ENCODE measurements at regions not wholly inside any gene's neighbourhood (a gene's known extent, or its start where the extent isn't known, plus 50 kb on each side); places are given as distances from the start of the nearest gene placed in this dataset.

DNA sequence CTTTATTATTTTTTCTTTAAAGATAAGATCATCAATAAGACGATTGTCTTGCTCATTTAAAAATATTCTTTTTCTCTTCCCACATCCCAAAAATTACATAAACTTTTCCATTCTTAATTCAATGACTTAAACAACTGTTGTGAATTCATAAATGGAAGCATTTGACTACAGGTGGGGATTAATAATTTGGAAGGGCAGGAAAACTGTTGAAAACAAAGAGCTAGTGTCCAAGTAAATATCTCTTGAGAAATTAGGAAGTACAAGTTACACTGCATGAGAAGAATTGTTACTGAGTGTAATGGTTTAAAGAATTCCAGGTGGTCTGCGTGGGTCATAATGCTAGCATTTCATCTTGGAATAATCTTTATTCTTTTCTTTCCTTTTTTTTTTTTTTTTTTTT is 634.8 kb upstream of the ZEB2 start:
- no peak for DNase-seq (ENCODE audit: low read depth in 4 of 4, low spot score in 2 of 4)

DNA sequence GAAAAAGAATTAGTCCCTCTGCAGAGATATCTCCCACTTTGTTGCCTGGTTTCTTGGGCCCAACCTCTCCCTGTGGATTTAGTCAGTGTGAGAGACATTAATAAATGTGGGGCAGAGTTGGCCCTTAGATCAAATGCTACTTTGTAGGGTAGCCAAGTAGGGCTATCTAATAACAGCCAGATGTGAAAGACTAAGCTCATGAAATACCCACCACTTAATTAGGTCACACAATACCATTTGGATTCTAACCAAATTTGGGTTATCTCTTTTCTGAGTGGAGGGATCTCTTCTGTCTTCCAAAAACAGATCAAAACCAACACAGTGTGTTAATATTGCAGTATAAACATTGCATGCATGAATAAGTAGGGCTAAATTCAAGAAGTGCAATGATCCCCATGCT is 626.8 kb upstream of the ZEB2 start:
- no peak for DNase-seq (ENCODE audit: low read depth in 4 of 4, low spot score in 2 of 4)

DNA sequence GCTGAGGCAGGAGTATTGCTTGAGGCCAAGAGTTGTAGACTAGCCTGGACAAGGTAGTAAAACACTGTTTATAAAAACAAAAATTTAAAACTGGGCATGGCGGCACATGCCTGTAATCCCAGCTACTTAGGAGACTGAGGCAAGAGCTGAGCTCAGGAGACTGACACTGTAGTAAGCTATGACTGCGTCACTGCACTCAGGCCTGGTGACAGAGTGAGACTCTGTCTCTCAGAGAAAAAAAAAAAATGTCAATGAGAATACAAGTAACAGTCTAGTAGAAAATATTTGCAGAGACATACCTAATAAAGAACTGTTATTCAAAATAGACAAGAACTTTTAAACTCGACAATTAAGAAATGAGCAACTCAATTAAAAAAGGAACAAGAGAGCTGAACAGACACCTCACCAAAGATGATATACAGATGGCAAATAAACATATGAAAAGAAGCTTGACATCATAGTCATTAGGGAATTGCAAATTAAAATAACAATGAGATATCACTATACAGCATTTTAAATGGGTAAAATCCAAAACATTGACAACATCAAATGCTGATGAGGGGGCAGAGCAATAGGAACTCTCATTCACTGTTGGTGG is 624.3 kb upstream of the ZEB2 start:
- DNase-seq (ENCODE audit: low read depth in 4 of 4, low spot score in 2 of 4), result no peak

DNA sequence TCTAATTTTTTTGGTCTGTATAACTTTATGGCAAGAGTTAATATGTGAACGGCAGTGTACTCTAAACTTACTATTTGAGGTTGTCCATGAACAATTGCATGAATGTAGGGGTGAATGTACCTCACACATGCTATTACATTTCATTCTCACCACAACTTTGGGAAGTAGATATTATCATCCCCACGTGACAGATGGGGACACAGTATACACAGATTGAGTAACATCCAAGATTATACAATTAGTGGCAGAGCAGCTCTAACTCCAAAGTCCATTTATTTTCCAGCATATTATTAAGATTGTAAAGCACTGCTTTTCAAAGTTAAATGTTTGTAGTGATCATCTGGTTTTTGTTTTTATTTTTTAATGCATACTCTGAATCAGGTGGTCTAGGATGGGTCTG is 622.1 kb upstream of the ZEB2 start:
- no peak for DNase-seq (ENCODE audit: low read depth in 4 of 4, low spot score in 2 of 4)

DNA sequence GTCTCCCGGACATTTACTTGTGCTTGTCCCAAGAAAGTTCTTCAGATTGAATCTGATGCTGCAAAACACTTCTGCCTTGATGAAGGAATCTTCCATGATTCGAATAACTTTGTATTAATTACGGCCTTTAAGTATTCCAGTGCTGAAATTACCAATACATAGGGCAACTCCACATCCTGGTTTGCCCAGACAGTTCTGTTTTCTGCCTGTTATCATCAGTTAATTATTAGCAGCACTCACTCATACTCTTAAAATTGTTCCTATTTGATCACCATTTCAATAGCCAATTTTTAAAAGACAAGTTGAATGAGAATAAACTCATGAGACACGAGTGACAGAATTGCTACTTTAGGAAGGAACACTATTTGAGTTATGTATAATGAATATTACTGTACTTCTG is 620.7 kb upstream of the ZEB2 start:
- no peak for DNase-seq (ENCODE audit: low read depth in 4 of 4, low spot score in 2 of 4)

DNA sequence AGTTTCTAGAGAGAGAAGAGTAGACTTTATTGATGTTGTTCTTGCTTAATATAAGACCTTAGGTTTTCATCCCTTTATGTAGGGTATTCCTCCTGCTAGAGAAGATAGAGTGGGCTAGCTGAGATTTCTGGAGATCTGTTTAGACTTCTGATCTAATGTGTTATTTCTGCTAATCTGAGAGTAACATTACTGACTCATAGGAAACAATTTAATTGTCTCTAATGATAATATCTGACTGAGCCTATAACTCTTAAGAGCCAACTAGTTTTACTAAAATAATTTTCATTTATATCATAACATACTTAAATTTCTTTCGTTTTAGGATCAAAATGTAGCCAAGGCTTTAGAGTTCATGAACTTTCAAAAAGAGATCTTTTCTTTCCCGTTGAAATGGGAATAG is 618.7 kb upstream of the ZEB2 start:
- DNase-seq (ENCODE audit: low read depth in 4 of 4, low spot score in 2 of 4), result no peak

DNA sequence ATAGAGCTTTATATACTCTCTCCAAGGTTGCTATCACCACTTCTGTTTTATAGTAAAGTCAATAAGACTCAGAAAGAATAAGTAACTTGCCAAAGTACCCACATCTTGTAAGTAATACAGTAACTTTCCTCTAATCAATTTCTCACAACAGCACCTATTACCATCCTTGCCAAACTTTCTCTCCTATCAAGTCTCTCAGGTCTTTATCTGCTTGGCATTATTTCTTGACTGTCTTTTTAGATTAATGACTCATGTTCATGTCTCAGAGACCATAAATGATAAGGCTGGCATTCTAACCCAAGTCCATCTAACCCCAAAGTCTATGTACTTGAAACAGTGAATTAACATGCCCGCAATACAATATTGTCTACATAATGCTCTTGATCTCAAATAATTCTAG is 618.0 kb upstream of the ZEB2 start:
- DNase-seq (ENCODE audit: low read depth in 4 of 4, low spot score in 2 of 4), result no peak

DNA sequence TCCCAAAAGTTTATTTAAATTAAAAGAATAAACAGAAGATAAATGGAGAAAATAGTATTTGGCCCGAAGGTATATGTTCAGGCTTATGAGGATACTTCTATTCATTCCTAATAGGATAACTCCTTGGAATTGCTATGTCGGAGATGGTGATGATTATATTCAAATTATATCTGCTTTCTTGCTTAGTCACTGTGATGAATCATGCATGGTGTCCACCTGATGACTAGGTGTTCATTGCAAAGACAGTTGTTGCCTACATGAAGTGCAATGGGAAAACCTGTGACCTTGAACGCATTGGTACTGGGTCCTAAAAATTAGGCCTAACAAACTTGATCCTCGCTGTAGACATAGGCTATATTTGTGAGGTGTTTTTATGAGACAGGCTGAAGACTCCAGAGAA is 617.3 kb upstream of the ZEB2 start:
- no peak for DNase-seq (ENCODE audit: low read depth in 4 of 4, low spot score in 2 of 4)

DNA sequence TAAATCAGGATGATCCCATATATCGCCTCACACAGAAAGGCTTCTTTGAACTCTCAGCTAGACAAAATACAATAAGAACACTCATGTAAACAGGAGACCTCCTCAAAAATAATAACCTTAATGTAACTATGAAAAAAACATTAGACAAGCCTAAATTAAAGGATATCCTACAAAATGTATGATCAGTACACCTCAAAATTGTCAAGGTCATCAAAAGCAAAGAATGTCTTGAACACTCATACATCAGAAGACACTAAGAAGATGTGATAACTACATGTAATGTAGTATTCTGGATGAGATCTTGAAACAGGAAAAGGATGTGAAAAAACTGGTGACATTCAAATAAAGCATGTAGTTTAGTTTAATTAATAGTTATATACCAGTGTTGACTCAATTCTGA is 616.8 kb upstream of the ZEB2 start:
- DNase-seq (ENCODE audit: low read depth in 4 of 4, low spot score in 2 of 4), result no peak

DNA sequence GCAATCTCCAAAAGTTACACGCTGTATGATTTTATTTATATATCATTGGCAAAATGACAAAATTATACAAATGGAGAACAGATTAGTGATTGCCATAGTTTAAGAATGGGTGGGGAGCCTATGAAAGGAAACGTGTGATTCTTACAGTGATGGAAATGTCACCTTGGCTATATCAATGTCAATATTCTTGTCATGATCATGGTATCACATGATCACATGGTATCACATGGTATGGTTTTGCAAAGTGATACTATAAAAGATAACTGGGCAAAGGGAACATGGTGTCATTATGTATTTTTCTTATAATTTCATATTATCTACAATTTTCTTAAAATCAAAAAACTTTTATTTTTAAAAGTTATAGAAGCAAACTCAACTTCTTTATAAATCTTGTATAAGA is 606.2 kb upstream of the ZEB2 start:
- DNase-seq (ENCODE audit: low read depth in 4 of 4, low spot score in 2 of 4), result no peak

DNA sequence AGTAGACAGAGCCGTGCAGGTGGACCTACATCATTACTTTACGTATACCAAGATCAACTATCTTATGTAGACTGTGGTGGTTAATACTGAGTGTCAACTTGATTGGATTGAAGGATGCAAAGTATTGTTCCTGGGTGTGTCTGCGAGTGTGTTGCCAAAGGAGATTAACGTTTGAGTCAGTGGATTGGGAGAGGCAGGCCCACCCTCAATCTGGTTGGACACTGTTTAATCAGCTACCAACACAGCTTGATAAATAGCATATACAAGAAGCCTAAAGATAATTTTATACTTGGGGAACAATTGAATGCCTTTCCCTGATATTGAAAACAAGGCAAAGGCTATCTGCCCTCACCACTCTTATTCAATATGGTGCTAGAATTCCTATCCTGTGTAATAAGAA is 604.2 kb upstream of the ZEB2 start:
- no peak for DNase-seq (ENCODE audit: low read depth in 4 of 4, low spot score in 2 of 4)

DNA sequence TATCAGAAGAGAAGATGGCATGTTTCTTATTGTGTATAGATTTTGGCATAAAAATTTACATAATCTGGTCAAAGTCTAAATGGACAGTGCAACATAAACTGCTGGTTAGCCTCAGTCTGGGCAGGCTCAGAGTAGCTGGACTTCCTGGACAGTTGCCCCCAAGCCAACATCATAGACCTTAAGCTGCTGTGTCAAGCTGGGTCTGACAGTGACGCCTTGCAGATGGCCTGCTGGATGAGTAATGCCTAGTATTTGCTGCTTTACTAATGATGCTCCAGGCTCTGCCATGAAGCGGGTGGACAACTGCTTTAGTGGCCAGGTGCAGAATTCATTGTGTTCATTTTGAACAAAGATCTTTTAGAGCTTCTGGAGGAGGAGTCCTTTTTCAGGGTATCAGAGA is 603.7 kb upstream of the ZEB2 start:
- no peak for DNase-seq (ENCODE audit: low read depth in 4 of 4, low spot score in 2 of 4)

DNA sequence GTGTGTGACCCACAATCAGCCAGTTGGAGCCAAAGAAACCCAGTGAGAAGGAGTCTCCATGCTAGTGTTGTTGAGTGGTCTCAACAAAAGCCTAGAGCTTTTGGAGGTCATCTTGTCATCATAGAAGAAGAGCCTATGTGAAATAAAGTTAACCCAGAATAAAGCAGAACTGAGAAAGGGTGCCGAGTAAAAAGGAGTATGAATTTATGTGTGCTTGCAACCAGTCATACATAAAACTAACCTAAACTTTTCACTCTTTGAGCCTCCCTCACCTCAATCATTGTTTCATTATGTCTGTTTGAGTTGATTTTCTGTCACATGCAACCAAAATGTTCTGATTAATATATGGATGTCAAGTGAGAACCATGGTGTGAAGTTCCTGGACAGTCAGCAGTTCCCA is 599.3 kb upstream of the ZEB2 start:
- no peak for DNase-seq (ENCODE audit: low read depth in 4 of 4, low spot score in 2 of 4)

DNA sequence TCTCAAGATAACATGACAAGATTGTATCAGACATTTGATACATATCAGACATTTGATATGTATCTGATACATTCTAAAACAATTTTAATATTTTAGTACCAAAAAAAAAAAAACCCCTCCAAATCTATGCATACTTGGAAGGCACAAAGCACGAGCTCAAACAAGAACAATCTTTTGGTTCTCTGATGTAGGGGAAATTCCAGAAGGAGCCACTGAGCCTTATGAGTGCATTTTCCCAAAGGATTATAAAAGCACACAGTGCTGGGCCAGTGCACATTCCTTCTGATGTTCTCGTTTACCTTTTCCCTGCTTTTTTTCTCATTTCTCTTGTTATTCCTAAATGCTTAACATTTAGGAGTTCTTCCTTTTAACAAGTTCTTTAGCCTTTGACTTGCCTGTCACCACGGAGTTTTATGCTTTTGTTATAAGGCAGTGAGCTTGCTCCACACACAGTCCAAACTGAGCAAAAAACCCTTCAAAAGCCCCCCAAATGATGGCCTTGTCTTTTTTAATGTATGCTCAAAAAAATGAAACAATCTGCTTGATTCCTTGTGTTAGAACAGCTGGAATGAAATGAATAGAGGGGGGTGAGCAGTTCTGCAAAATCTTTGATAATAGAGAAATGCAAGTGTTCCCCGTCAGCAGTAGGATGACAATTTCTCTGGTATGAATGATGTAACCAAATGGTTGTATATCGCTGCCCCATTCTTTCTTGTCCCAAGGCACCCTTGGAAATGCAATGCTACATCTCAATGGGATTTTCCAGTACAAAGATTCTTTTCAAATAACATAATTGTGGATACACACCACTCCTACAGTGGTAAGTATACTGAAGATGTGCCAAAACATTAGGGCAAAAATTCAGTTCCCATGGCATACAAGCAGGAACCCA is 597.2 kb upstream of the ZEB2 start:
- DNase-seq (ENCODE audit: low read depth in 4 of 4, low spot score in 2 of 4), result no peak

DNA sequence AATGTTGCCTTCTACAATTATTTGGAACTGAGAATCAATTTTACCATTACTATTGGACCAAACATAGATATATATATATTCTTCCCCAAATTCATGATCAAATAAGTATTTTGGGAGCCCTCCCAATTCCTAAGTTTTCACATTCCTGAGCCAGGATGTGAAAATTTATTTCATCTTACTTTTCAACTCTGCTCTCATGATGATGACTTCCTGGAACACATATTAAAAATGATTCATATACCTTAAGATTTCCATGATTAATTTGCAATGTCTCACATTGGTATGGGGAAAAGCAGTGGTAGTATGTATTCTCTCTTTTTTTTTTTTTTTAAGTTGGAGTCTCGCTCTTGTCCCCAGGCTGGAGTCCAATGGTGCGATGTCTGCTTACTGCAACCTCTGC is 596.1 kb upstream of the ZEB2 start:
- DNase-seq (ENCODE audit: low read depth in 4 of 4, low spot score in 2 of 4), result no peak

DNA sequence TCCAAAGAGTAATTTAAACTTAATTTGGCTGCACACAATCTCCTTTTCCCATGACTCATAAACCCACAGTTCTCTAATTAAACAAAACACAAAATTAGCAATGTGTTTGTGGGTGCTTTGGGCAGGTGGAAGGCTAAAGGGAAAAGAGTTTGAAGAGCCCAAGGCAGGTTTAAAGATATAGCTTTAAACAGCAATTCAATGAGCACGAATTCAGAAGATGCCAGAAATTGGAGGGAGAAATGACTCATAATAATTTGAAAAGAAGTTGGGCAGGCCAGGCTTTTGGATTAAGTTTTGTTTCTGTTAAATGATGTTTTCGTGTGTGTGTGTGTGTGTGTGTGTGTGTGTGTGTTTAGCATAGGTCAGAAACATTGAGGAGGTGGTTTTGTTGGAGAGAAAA is 594.8 kb upstream of the ZEB2 start:
- no peak for DNase-seq (ENCODE audit: low read depth in 4 of 4, low spot score in 2 of 4)

DNA sequence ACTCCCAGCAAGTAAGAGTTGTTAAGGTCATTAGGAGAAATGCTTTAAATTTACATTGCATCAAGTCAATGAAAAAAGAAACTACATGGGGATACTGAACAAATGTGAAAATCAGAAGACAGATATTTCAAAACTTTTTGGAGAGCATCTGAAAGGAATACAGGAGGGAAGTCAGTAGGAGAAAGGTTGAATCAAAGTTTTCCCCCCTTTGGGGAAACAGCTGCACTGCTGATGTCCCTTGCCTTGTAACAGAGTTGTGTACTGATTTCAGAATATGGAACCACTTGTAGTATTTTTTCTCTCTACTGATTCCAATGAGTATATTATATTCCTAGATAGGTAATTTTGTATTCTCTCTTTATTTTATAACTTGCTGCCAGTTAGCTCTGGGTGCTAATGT is 592.5 kb upstream of the ZEB2 start:
- no peak for DNase-seq (ENCODE audit: low read depth in 4 of 4, low spot score in 2 of 4)

DNA sequence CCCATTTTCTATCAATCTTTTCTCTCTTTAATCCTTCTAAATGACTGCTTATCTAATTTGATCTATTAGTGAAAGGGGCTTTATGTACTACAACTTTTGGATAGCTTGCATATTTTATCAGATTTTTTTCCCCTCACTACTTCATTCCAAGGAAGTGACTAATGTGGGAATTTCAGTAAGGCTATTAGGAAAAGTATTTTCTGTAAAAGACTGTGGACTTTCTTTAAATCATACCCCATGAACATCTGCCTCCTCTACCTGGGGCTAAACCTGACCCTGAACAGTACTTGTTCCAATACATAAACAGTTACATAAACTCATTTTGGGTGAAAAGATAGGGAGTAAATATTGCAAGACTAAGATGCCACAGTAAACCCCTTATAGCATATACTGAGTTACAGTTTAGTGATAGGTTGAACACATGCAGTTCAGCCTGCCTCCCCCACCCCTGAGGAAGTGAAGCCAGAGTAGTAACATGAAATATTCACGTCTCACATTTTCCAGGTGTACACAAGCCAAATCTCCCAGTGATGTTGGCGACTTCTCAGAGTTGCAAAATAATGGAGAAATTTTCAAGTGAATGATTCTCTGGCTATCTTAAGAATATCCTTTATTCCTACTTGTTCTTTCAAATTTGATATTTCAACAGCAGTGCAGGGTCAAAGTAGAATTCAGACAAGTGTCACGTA is 590.9 kb upstream of the ZEB2 start:
- DNase-seq (ENCODE audit: low read depth in 4 of 4, low spot score in 2 of 4), result no peak

DNA sequence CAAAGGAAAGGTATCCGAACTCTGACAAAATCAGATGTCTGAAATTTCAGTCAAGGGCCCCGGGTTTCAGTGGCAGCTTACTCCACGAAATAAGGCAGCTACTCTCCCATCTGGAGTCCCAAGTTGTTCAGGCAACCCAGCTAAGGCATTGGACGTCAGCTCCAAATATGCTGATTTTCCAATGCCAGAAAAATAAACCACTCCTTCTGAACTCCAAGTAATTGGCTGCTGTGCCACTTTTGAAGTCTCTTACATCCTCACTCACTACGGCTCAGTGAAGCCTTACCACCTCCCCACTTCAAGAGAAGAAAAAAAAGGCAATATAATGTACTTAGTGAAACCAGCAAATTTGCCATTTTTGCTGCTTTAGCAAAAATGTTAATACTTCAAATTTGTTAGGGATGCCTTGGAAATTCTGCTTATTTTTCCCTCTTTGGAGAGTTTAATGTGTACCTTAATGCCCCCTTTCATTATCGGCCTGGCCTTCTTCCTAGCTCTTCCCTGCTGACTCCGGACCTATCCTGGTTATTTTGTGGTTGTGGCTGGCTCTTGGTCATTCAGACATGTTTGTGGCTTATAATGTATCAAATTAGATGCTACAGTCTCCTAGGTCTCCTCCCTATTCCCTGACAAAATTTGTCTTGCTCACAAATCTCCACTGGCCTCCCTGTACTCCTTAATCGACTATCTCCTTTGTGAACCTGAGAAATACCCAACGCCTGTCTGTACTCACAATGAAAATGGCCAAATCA is 589.2 kb upstream of the ZEB2 start:
- no peak for DNase-seq (ENCODE audit: low read depth in 4 of 4, low spot score in 2 of 4)

DNA sequence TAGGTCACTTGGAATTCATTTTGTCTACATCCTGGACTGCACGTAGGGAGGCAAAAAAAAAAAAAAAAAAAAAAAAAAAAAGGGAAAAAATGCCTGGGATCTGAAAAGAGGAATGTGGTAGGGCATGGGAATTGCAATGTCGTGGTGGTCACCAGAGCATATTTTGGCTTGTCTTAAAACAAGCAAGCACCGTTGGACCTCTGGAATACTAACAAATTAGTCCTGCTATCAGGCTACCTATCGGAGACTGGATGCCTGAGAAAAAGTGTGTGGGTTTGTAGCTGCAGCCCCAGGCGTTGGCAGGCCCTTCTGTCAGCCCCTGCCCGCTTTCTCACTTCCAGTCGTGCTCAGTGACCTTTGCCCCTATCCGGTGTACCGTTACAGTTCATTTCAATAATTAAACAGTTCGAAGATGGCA is 588.5 kb upstream of the ZEB2 start:
- no peak for DNase-seq (ENCODE audit: low read depth in 4 of 4, low spot score in 2 of 4)

DNA sequence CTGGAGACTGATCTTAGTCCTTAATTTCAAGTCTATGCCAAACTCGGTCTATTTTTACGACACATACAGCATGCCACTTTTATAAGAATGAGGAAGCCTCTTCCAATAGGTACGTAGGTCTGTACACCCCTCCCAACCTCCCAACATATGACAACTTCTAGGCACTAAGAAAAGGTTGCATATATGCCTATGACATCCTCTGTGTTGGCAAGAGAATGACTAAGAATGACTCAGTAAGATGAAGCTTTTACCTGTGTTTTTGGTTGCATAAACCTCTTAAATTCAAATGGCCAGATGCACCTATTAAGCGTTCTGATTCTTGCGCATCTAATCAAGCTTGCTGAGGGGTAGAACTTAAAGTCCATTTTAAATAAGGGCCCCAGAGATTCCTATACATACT is 586.4 kb upstream of the ZEB2 start:
- DNase-seq (ENCODE audit: low read depth in 4 of 4, low spot score in 2 of 4), result no peak

All from left renal cortex interstitium (tissue), 4 donors.